SK-N-SH treated with all-trans-retinoic acid at 6 μM for 48 hours (cell line): ENCODE measurements at regions not wholly inside any gene's neighbourhood (a gene's known extent, or its start where the extent isn't known, plus 50 kb on each side); places are given as distances from the start of the nearest gene placed in this dataset.

ENCODE experiments used
- ARNTL ChIP-seq: fragments of 450-650 bp; formaldehyde crosslinking; IDR thresholded peaks from 2 replicates; pipeline ENCODE4 v1.5.0; 2020; ENCODE audit warnings: low read depth, mild to moderate bottlenecking, moderate library complexity, borderline replicate concordance
- BACH2 ChIP-seq: fragments of 250-450 bp; sonication (Bioruptor Pico); IDR thresholded peaks from 2 replicates; pipeline ENCODE4 v1.9.0; 2021; ENCODE audit warnings: mild to moderate bottlenecking, borderline replicate concordance
- ESRRG ChIP-seq: fragments of 250-450 bp; sonication (Bioruptor Pico); IDR thresholded peaks from 2 replicates; pipeline ENCODE4 v1.6.1; 2021; ENCODE audit warnings: mild to moderate bottlenecking
- ISL1 ChIP-seq: fragments of 250-450 bp; sonication (Bioruptor Pico); IDR thresholded peaks from 2 replicates; pipeline ENCODE4 v2.1.2; 2022; ENCODE audit warnings: mild to moderate bottlenecking, moderate library complexity
- SNAI2 ChIP-seq: fragments of 250-450 bp; sonication (Bioruptor Pico); IDR thresholded peaks from 2 replicates; pipeline ENCODE4 v1.5.0; 2020; ENCODE audit warnings: mild to moderate bottlenecking, moderate library complexity
- TCF4 ChIP-seq: fragments of 250-450 bp; sonication (Bioruptor Pico); IDR thresholded peaks from 2 replicates; pipeline ENCODE4 v1.8.0; 2021; ENCODE audit warnings: mild to moderate bottlenecking, moderate library complexity, borderline replicate concordance
- ZC3H10 ChIP-seq: fragments of 250-450 bp; sonication (Bioruptor Pico); IDR thresholded peaks from 2 replicates; pipeline ENCODE4 v1.5.1; 2021; ENCODE audit warnings: mild to moderate bottlenecking, moderate library complexity
- ZFP3 ChIP-seq: fragments of 250-450 bp; sonication (Bioruptor Pico); IDR thresholded peaks from 2 replicates; pipeline ENCODE4 v1.5.0; 2020; ENCODE audit warnings: mild to moderate bottlenecking, moderate library complexity
- ZFP30 ChIP-seq: fragments of 450-650 bp; formaldehyde crosslinking; IDR thresholded peaks from 2 replicates; pipeline ENCODE4 v1.5.0; 2022; ENCODE audit warnings: mild to moderate bottlenecking, moderate library complexity
- ZNF8 ChIP-seq: fragments of 450-650 bp; formaldehyde crosslinking; IDR thresholded peaks from 2 replicates; pipeline ENCODE4 v1.5.0; 2020; ENCODE audit warnings: mild to moderate bottlenecking, moderate library complexity
- TF ChIP-seq, protein P1 (sequence below): fragments of 250-450 bp; sonication (Bioruptor Pico); IDR thresholded peaks from 2 replicates; pipeline ENCODE4 v1.8.0; 2020; ENCODE audit warnings: mild to moderate bottlenecking, moderate library complexity, borderline replicate concordance
- TF ChIP-seq, protein P2 (sequence below): fragments of 250-450 bp; sonication (Bioruptor Pico); IDR thresholded peaks from 2 replicates; pipeline ENCODE4 v1.5.0; 2020; ENCODE audit warnings: mild to moderate bottlenecking, moderate library complexity
- TF ChIP-seq, protein P3 (sequence below): fragments of 250-450 bp; sonication (Bioruptor Pico); IDR thresholded peaks from 2 replicates; pipeline ENCODE4 v1.5.1; 2021; ENCODE audit warnings: mild to moderate bottlenecking, moderate library complexity
- TF ChIP-seq, protein P4 (sequence below): fragments of 250-450 bp; sonication (Bioruptor Pico); IDR thresholded peaks from 2 replicates; pipeline ENCODE4 v1.5.1; 2020; ENCODE audit warnings: low read depth, mild to moderate bottlenecking, moderate library complexity

DNA sequence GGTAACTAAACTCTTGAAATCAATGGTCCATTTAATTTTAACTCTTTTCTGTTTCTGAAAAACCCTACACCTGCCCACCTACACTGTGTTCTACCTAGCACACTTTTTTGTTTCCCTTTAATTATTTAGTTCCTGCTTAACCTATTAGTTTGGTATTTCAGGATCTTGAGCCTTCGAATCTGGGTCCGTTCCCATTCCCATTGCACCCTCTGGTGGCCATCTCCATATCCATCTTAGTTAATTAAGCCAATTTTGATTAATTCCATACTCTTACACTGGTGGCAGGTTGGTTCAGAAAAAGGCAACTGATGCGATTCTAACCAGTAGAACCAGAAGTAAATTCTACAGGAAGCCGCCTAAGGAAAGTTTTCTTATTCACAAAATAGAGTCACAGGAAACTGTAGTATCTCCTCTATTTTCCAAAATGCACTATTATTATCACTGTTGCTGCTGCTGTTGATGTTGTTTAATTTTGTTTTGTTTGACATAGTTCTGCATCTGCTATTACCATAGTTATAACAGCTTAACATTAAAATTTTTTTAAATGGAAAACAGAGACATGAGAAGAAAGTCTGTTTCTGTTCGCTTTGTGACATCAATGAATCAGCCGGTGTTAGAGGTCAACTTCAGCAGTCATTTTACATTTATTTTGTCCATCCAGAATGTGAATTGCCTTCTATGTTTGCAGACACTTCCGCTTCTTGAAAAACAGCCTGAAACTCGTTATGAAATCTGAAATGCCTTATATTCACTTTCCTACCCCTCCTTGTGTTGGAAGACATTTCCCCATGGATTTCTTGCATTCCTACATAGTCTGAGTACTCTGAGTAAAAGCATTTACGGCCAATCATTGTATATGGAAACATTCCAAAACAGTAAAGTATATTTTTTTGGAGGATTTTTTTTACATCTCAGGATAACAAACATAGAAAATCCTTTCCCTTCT, 115.5 kb upstream of the NCAM2 start:
- no peak for TF ChIP-seq ZFP30
- no peak for TF ChIP-seq TCF4
- TF ChIP-seq, protein P1, sequence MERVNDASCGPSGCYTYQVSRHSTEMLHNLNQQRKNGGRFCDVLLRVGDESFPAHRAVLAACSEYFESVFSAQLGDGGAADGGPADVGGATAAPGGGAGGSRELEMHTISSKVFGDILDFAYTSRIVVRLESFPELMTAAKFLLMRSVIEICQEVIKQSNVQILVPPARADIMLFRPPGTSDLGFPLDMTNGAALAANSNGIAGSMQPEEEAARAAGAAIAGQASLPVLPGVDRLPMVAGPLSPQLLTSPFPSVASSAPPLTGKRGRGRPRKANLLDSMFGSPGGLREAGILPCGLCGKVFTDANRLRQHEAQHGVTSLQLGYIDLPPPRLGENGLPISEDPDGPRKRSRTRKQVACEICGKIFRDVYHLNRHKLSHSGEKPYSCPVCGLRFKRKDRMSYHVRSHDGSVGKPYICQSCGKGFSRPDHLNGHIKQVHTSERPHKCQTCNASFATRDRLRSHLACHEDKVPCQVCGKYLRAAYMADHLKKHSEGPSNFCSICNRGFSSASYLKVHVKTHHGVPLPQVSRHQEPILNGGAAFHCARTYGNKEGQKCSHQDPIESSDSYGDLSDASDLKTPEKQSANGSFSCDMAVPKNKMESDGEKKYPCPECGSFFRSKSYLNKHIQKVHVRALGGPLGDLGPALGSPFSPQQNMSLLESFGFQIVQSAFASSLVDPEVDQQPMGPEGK (CRISPR knock-in tag): no peak
- no peak for TF ChIP-seq ZNF8 (CRISPR knock-in tag)
- TF ChIP-seq, protein P2, sequence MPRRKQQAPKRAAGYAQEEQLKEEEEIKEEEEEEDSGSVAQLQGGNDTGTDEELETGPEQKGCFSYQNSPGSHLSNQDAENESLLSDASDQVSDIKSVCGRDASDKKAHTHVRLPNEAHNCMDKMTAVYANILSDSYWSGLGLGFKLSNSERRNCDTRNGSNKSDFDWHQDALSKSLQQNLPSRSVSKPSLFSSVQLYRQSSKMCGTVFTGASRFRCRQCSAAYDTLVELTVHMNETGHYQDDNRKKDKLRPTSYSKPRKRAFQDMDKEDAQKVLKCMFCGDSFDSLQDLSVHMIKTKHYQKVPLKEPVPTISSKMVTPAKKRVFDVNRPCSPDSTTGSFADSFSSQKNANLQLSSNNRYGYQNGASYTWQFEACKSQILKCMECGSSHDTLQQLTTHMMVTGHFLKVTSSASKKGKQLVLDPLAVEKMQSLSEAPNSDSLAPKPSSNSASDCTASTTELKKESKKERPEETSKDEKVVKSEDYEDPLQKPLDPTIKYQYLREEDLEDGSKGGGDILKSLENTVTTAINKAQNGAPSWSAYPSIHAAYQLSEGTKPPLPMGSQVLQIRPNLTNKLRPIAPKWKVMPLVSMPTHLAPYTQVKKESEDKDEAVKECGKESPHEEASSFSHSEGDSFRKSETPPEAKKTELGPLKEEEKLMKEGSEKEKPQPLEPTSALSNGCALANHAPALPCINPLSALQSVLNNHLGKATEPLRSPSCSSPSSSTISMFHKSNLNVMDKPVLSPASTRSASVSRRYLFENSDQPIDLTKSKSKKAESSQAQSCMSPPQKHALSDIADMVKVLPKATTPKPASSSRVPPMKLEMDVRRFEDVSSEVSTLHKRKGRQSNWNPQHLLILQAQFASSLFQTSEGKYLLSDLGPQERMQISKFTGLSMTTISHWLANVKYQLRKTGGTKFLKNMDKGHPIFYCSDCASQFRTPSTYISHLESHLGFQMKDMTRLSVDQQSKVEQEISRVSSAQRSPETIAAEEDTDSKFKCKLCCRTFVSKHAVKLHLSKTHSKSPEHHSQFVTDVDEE (CRISPR knock-in tag): no peak
- TF ChIP-seq, protein P3, sequence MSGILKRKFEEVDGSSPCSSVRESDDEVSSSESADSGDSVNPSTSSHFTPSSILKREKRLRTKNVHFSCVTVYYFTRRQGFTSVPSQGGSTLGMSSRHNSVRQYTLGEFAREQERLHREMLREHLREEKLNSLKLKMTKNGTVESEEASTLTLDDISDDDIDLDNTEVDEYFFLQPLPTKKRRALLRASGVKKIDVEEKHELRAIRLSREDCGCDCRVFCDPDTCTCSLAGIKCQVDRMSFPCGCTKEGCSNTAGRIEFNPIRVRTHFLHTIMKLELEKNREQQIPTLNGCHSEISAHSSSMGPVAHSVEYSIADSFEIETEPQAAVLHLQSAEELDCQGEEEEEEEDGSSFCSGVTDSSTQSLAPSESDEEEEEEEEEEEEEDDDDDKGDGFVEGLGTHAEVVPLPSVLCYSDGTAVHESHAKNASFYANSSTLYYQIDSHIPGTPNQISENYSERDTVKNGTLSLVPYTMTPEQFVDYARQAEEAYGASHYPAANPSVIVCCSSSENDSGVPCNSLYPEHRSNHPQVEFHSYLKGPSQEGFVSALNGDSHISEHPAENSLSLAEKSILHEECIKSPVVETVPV (CRISPR knock-in tag): no peak
- TF ChIP-seq, protein P4, sequence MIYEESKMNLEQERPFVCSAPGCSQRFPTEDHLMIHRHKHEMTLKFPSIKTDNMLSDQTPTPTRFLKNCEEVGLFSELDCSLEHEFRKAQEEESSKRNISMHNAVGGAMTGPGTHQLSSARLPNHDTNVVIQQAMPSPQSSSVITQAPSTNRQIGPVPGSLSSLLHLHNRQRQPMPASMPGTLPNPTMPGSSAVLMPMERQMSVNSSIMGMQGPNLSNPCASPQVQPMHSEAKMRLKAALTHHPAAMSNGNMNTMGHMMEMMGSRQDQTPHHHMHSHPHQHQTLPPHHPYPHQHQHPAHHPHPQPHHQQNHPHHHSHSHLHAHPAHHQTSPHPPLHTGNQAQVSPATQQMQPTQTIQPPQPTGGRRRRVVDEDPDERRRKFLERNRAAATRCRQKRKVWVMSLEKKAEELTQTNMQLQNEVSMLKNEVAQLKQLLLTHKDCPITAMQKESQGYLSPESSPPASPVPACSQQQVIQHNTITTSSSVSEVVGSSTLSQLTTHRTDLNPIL (CRISPR knock-in tag): no peak
- no peak for TF ChIP-seq ARNTL (CRISPR knock-in tag)
- no peak for TF ChIP-seq ZFP3 (CRISPR knock-in tag)
- TF ChIP-seq SNAI2: no peak
- no peak for TF ChIP-seq BACH2
- no peak for TF ChIP-seq ESRRG
- no peak for TF ChIP-seq ZC3H10 (CRISPR knock-in tag)
- TF ChIP-seq ISL1 (CRISPR knock-in tag): no peak
